Activated naive CD4-positive, alpha-beta T cell treated with anti-CD3 and anti-CD28 coated beads, Interleukin-2, amount 50 U/mL, for 24 hours (primary cell): ENCODE measurements at regions not wholly inside any gene's neighbourhood (a gene's known extent, or its start where the extent isn't known, plus 50 kb on each side); places are given as distances from the start of the nearest gene placed in this dataset.

Source experiments
- H3K27ac Mint-ChIP-seq: one replicate; pipeline ENCODE4 v1.8.0; 2021; ENCODE audit warnings: mild to moderate bottlenecking, mixed read lengths
- H3K27me3 Mint-ChIP-seq: one replicate; pipeline ENCODE4 v1.8.0; 2021; ENCODE audit warnings: mixed read lengths
- H3K36me3 Mint-ChIP-seq: one replicate; pipeline ENCODE4 v1.8.0; 2021; ENCODE audit warnings: mixed read lengths
- H3K4me1 Mint-ChIP-seq: one replicate; pipeline ENCODE4 v1.8.0; 2021; ENCODE audit warnings: mixed read lengths
- H3K4me3 Mint-ChIP-seq: one replicate; pipeline ENCODE4 v1.8.0; 2021; ENCODE audit warnings: mild to moderate bottlenecking, mixed read lengths
- H3K9me3 Mint-ChIP-seq: one replicate; pipeline ENCODE4 v1.8.0; 2021; ENCODE audit warnings: mixed read lengths

DNA sequence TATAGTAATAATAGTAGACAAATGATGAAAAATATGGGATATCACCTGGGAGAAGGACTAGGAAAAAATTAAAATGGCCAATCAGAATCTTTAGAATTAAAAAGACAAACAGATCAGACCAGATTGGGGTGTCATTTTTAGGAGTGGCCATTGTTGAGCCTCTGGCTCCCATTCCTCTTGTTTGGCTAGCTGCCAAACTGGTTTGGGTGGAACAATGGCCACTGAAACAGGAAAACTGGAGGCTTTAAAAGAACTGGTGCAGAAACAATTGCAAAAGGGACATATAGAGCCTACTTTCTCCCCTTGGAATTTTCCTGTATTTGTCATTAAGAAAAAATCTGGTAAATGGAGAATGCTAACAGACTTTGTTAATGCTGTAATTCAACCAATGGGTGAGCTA lies 294.8 kb upstream of the DKK2 start:
- H3K27me3 Mint-ChIP-seq, result no peaks in the 10 kb centered on the region
- peaks cover 7% of the 10 kb centered on the region for H3K9me3 Mint-ChIP-seq
- H3K4me1 Mint-ChIP-seq, result no peaks in the 10 kb centered on the region
- H3K4me3 Mint-ChIP-seq, result no peak overlapping the region
- no peak overlapping the region for H3K27ac Mint-ChIP-seq
- no peaks in the 10 kb centered on the region for H3K36me3 Mint-ChIP-seq

DNA sequence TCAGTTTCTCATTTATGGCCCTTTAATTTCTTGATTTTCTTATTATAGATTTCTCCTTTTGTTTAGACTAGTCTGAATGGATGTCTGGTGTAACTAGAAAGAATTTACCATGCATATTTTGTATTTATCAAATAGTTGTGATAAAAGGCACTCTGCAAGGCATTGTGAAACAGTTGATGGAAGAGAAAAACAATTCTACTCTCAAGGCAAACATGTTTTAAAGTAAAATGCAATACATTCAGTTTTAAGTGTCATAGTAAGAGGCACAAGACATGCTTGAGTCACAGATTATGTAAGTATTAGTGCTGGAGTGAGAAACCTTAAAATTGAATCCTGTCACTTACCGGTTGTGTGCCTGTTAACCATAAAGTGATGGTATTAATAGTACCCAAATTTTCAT lies 283.3 kb upstream of the DKK2 start:
- H3K4me3 Mint-ChIP-seq, result no peak overlapping the region
- no peaks in the 10 kb centered on the region for H3K36me3 Mint-ChIP-seq
- peaks cover 1% of the 10 kb centered on the region for H3K27me3 Mint-ChIP-seq
- H3K9me3 Mint-ChIP-seq, result peaks cover 5% of the 10 kb centered on the region
- H3K27ac Mint-ChIP-seq, result no peak overlapping the region
- no peaks in the 10 kb centered on the region for H3K4me1 Mint-ChIP-seq

DNA sequence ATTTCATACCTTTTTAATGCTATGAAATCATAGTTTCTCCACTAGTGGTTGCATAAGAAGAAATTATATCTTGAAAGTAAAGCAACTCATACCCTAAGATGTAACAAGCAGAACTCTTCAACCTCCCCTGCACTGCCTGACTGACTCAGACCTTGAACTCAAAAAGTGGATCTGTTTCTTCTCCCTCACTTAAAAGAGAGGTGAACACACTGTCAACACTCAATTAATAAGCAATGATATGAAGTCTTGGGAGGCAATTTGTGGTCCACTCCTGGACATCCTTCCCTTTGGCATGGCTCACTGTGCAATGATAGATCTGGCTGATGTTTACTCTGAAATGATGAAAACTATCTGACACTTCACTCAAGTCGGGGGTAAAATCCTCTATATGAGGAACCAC lies 282.0 kb upstream of the DKK2 start:
- Mint-ChIP-seq H3K4me3 (no peak overlapping the region), H3K36me3 (no peaks in the 10 kb centered on the region), H3K4me1 (no peaks in the 10 kb centered on the region), H3K9me3 (peaks cover 8% of the 10 kb centered on the region), H3K27me3 (peaks cover 1% of the 10 kb centered on the region), H3K27ac (no peak overlapping the region)

DNA sequence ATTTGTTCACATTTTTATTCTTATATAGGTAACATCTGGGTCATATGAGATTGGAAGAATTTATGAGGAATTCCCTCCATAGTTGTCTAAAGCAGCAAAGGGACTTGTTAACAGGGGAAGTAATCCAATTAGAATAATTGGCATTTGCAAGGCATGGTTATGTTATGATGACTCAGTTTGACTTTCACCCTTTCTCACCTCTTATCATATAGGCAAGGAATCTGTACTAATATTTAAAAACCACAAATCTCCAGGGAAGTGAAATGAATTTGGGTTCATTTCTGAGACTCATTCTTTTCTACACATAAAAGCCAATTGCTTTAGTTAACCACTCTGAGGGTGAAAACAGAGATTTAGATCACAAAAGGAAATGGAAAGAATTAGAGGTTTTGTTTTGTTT lies 281.5 kb upstream of the DKK2 start:
- Mint-ChIP-seq H3K27ac (no peak overlapping the region), H3K36me3 (no peaks in the 10 kb centered on the region), H3K4me1 (no peaks in the 10 kb centered on the region), H3K27me3 (peaks cover 1% of the 10 kb centered on the region), H3K9me3 (peaks cover 9% of the 10 kb centered on the region), H3K4me3 (no peak overlapping the region)

DNA sequence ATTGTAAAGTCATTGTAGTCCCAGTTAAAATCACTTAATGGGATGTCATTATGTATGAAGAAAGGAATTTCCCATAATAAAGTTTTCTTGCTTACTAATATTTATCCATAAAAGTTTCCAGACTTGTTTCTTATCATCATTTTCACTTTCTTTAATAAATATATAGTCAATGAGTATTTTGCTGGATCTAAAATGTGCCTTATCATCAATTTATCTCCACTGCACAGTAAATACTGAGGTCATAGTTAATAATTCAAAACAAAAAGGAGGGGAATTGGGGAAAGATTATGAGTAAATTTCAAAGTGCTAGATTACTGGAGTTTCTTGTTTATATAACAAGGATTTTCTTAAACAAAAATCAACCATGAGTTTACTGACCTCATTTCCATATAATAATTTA lies 279.5 kb upstream of the DKK2 start:
- Mint-ChIP-seq H3K27me3 (peaks cover 1% of the 10 kb centered on the region), H3K4me3 (no peak overlapping the region), H3K4me1 (no peaks in the 10 kb centered on the region), H3K27ac (no peak overlapping the region), H3K36me3 (no peaks in the 10 kb centered on the region), H3K9me3 (peaks cover 5% of the 10 kb centered on the region)

DNA sequence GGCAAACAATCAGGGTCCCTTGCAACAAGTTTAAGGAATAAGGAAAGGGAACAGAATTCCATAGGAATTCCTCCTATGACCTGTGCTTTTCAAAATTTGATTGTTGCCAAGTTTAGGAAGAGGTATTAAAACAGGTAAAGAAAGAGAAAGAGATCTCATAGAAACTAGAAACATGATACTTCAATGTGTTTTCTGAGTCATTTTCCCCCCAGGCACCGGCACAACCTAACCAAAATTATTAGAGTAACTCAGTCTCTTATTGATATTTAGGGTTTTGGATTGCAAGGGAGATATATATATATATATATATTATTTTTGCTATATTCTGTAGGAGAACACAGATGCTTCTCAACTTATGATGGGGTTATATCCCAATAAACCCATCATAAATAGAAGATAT lies 278.0 kb upstream of the DKK2 start:
- Mint-ChIP-seq H3K36me3 (no peaks in the 10 kb centered on the region), H3K4me1 (no peaks in the 10 kb centered on the region), H3K9me3 (peaks cover 8% of the 10 kb centered on the region), H3K4me3 (no peak overlapping the region), H3K27me3 (peaks cover 1% of the 10 kb centered on the region), H3K27ac (no peak overlapping the region)

DNA sequence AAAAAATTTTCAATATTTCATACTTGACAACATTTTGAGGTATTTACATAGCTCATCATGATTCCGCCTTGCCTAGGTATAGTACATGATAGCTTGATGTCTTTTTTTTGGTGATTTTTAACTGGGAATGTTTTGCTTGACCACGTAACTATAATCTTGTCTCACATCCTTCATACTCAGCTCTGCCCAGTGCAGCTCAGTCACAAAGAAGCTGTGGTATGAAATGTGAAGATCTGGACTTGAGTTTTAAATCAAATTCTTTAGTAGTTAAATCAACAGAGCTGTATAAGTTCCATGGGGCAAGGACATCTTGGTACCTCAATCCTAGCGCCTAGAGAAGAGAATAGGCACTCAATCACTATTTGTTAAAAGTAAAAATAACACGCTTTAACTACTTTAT lies 276.3 kb upstream of the DKK2 start:
- Mint-ChIP-seq H3K27me3 (no peaks in the 10 kb centered on the region), H3K4me3 (no peak overlapping the region), H3K9me3 (peaks cover 8% of the 10 kb centered on the region), H3K4me1 (no peaks in the 10 kb centered on the region), H3K27ac (no peak overlapping the region), H3K36me3 (no peaks in the 10 kb centered on the region)

DNA sequence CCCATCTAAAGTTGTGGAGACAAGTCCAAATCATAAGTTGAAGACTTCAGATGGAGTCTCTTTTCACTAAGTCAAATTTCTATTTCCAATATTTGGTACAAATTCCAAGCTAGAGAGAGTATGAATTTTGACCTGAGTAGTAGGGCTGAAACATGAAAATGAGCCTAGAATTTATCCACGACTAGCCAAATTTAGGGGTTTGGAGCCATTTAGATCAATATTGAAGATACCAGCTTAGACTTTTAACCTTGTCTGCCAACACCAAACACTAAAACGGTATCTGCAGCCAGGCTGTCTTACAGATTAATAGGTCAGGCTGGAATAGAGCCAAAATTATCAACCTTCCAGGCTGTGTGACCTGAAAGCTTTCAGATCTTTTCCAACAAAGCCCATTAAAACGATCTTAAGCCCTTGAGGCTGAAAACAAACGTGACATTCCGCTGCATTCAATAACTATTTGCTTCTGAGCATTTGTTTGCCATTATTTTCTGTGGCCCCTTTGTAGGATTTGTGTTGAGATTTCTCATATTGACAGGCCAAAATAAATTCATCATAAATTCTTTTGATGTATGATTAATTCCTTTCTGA lies 268.7 kb upstream of the DKK2 start:
- Mint-ChIP-seq H3K4me1 (no peaks in the 10 kb centered on the region), H3K27ac (no peak overlapping the region), H3K9me3 (peaks cover 4% of the 10 kb centered on the region), H3K27me3 (no peaks in the 10 kb centered on the region), H3K4me3 (no peak overlapping the region), H3K36me3 (no peaks in the 10 kb centered on the region)

DNA sequence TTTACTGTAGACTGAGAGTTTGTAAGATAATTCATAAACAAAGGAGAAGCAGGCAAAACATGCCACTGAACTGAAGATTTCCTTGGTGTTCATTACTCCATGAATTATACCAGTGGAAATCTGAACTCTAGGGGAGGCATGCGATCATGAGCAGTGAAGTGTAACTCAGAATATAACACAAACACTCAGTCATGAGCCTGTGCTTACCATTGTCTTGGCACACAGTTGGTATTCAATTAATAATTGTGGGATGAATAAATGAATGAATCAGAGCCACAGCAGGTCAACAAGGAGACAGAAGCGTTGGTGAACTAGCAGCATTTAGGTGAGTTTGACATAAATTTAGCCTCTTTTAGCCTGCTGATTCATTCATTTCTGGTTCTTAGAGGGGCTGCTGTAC lies 263.5 kb upstream of the DKK2 start:
- no peaks in the 10 kb centered on the region for H3K27me3 Mint-ChIP-seq
- H3K4me3 Mint-ChIP-seq, result no peak overlapping the region
- H3K9me3 Mint-ChIP-seq, result peaks cover 11% of the 10 kb centered on the region
- no peaks in the 10 kb centered on the region for H3K36me3 Mint-ChIP-seq
- no peak overlapping the region for H3K27ac Mint-ChIP-seq
- H3K4me1 Mint-ChIP-seq, result no peaks in the 10 kb centered on the region

DNA sequence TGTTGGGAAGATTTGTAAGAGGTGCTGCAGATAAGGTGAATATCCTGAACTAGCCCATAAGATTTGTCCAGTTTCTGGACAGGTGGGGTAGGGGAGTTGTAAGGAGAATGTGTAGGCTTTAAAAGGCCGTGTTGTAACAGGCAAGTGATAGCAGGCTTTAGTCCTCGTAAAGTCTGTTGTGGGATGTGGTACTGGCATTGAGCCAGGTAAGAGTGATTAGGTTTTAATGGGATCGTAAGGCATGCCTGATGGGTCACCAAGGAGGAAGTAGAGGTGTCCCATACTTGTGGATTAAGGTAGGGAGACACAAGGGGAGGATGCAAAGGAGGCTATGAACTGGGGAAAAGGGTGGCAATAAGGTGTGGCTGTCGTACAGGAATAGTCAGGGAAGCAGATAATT lies 256.9 kb upstream of the DKK2 start:
- peaks cover 20% of the 10 kb centered on the region for H3K9me3 Mint-ChIP-seq
- no peaks in the 10 kb centered on the region for H3K4me1 Mint-ChIP-seq
- no peak overlapping the region for H3K4me3 Mint-ChIP-seq
- no peak overlapping the region for H3K27ac Mint-ChIP-seq
- H3K27me3 Mint-ChIP-seq, result peaks cover 4% of the 10 kb centered on the region
- H3K36me3 Mint-ChIP-seq, result no peaks in the 10 kb centered on the region

DNA sequence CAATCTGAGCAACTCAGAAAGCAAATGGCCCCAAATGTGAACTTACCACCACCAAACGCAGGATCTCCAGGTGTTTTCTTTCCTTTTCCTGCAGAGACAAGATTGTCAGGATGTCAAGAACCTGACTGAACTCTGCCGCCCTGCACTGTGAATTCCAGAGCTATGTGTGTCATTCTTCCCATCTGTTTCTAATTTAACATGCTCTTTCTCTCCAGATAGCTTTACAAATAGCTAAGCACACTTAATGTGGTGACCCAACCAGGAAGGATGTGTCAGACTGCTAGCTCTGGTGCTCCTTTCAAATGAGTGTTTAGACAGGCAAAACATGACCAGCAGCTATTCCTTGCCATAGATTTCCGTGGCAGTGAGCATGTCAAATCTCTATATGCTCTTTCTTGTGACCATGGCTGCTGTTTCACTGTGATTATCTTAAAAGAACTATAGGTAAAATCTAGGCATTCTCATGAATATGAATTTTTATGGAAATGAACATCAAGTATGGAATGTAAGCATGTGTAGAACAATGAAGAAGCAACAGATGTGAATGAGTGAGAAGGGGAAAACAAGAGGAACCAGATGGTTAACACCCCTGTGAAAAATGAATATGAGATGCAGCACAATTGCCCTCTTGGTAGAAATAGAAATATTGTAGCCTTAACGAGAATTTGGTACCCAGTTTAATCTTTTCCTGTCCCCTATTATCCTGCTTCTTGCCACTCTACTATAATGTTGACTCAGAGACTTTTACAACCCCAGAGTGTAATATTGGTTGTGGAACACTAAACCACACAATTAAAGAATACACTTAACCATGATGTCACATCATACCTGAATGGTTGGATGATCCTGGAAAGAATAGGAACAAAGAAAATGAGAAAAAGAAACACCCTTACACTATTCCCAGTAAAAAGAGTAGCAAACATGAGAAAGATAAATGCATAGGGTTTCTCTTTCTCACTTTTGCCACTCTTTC lies 247.8 kb upstream of the DKK2 start:
- peaks cover 1% of the 10 kb centered on the region for H3K27me3 Mint-ChIP-seq
- no peaks in the 10 kb centered on the region for H3K36me3 Mint-ChIP-seq
- no peak overlapping the region for H3K4me3 Mint-ChIP-seq
- no peaks in the 10 kb centered on the region for H3K9me3 Mint-ChIP-seq
- H3K4me1 Mint-ChIP-seq, result no peaks in the 10 kb centered on the region
- no peak overlapping the region for H3K27ac Mint-ChIP-seq

DNA sequence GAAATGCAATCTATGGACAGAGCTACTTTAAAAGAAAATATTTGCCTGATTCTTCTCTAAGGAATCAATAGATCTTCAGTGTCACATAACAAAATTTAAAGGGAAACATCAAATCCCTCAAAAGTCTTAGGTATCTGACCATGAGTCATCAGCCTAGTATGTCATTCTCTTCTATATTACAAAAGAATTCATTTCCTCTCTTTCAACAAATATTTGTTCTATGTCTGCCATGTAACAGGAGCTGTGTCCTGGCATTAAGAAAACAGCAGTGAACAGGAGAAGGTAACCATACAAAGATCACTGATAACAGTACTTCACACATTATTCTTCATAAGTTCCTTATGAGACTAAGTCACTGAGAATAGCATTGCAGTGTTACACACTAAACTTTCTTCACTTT lies 243.6 kb upstream of the DKK2 start:
- Mint-ChIP-seq H3K4me3 (no peak overlapping the region), H3K4me1 (no peaks in the 10 kb centered on the region), H3K36me3 (no peaks in the 10 kb centered on the region), H3K27me3 (peaks cover 2% of the 10 kb centered on the region), H3K27ac (no peak overlapping the region), H3K9me3 (no peaks in the 10 kb centered on the region)

DNA sequence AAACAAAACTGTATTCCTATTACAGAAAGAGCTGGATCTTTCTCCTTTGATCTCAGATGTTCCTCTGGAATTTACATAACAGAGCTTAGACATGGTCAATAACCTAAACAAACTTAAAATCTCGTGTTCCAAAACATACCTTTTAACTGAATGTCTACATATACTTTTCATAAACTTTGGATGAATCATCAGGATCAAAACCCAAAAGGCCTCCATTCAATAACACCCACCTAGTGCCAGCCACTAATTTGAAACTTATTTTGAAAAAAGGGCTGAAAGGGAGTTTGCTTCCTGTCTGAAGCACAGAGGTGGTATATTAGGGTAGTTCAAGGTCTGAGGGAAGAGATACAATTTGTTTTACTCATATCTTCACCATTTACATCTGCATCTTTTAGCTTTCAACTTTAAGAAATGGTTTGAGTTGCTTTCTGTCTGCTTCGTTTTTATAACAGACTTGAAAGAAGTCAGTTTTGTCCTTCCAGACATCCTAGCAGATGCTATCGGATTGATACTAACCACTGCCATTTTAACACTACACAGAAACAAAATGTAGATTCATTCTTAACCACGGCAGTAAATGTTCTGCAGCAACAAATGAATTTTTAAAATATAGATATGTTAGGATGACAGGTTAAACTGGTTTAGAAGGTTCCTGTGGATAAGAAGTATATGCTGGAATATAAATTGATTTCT lies 242.8 kb upstream of the DKK2 start:
- H3K36me3 Mint-ChIP-seq, result no peaks in the 10 kb centered on the region
- peaks cover 2% of the 10 kb centered on the region for H3K27me3 Mint-ChIP-seq
- no peak overlapping the region for H3K4me3 Mint-ChIP-seq
- H3K27ac Mint-ChIP-seq, result no peak overlapping the region
- H3K4me1 Mint-ChIP-seq, result no peaks in the 10 kb centered on the region
- no peaks in the 10 kb centered on the region for H3K9me3 Mint-ChIP-seq

DNA sequence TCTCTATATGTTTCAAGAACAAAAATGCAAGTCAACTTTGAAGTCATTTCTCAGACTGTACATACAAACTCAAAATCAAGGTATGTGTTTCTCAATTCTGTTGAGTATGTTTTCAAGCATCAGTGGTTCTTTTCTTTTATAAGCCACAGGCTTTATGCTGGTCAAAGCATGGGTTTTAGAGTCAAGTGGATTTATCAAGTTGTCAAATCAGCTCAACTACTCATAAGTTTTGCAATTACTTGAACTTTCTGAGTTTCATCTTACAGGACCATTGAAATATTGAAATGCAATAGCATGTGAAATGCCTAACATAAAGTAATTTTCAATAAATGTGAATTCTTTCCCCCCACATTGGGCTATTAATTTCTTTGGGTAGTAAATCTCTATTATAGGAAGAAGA lies 239.9 kb upstream of the DKK2 start:
- Mint-ChIP-seq H3K4me3 (no peak overlapping the region), H3K9me3 (no peaks in the 10 kb centered on the region), H3K36me3 (no peaks in the 10 kb centered on the region), H3K4me1 (no peaks in the 10 kb centered on the region), H3K27me3 (peaks cover 3% of the 10 kb centered on the region), H3K27ac (no peak overlapping the region)

DNA sequence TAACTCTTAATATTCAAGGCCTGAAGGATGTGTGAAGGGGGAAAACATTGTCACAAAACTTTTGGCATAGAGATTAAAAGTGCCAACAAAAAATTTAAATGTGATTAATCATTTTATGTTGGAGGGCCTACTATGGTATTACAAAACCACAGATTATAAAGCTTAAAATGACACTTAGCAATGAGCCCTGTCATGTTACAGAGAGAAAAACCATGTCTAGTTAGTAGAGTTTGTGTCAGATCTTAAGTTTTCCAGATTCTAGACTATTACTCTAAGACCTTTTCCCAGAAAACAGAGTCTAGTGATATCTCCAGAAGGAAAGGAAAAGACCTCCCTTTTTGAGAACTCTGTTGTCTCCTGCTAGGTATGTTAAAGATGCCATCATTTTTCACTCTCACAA lies 239.1 kb upstream of the DKK2 start:
- Mint-ChIP-seq H3K36me3 (no peaks in the 10 kb centered on the region), H3K27ac (no peak overlapping the region), H3K4me1 (no peaks in the 10 kb centered on the region), H3K9me3 (no peaks in the 10 kb centered on the region), H3K27me3 (peaks cover 3% of the 10 kb centered on the region), H3K4me3 (no peak overlapping the region)

DNA sequence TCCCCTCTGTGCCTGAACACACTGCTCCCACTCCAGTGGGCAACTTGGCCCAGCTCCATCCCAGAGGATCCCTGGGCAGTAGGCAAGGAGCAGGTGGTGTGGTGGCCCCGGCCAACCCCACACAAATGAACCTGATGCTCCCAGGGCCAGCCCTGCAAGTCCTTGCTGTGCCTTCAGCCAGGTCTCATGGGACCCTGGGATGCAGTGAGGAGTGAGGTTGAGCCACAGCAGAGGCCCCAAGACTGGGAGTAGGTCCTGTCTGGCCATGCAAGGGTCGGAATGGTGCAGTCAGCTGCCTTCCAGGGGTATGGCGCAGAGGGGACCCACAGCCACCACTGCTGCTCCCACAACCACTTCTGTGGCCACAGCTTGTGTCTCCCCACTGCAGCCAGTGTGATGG lies 234.5 kb upstream of the DKK2 start:
- no peaks in the 10 kb centered on the region for H3K9me3 Mint-ChIP-seq
- H3K36me3 Mint-ChIP-seq, result no peaks in the 10 kb centered on the region
- no peak overlapping the region for H3K27ac Mint-ChIP-seq
- no peak overlapping the region for H3K4me3 Mint-ChIP-seq
- H3K4me1 Mint-ChIP-seq, result no peaks in the 10 kb centered on the region
- peaks cover 2% of the 10 kb centered on the region for H3K27me3 Mint-ChIP-seq
